HG03103 (cell line): ENCODE measurements at regions not wholly inside any gene's neighbourhood (a gene's known extent, or its start where the extent isn't known, plus 50 kb on each side); places are given as distances from the start of the nearest gene placed in this dataset.
"Not testable (repeated sequence)": the region's sequence is repeated elsewhere in the genome, so short reads cannot be mapped to it uniquely, and the experiment has no call there.

ENCODE experiments used
- ATAC-seq: cut with Tn5 transposase; IDR thresholded peaks from one replicate; pipeline ENCODE4 v1.9.1; 2021; ENCODE audit warnings: low read depth; ENCODE audit not compliant: unreplicated experiment

- no peak for ATAC-seq
Observed at GRCh38 chr7:65796205-65796604, 76.7 kb upstream of the VKORC1L1 start.

- ATAC-seq, result not testable (repeated sequence)
Observed at GRCh38 chr7:65797086-65797485, 75.8 kb upstream of the VKORC1L1 start.

- ATAC-seq, result not testable (repeated sequence)
Observed at GRCh38 chr7:65797566-65797965, 75.3 kb upstream of the VKORC1L1 start.

GRCh38 chr7:65798111-65799075 is 74.5 kb upstream of the VKORC1L1 start:
- peak; percentile 99 for ATAC-seq

- not testable (repeated sequence) for ATAC-seq
Observed at GRCh38 chr7:65800191-65800590, 72.7 kb upstream of the VKORC1L1 start.

- no peak for ATAC-seq
Observed at GRCh38 chr7:65800890-65801341, 72.0 kb upstream of the VKORC1L1 start.

- ATAC-seq, result no peak
Observed at GRCh38 chr7:65804887-65805286, 68.0 kb upstream of the VKORC1L1 start.

GRCh38 chr7:65807067-65807466 is 65.8 kb upstream of the VKORC1L1 start:
- not testable (repeated sequence) for ATAC-seq

GRCh38 chr7:65809259-65809981 is 63.5 kb upstream of the VKORC1L1 start:
- peak; percentile 89 for ATAC-seq

- no peak for ATAC-seq
Observed at GRCh38 chr7:65809982-65810288, 62.9 kb upstream of the VKORC1L1 start.

- ATAC-seq, result no peak
Observed at GRCh38 chr7:65812281-65812680, 60.6 kb upstream of the VKORC1L1 start.

GRCh38 chr7:65814556-65815167 is 58.2 kb upstream of the VKORC1L1 start:
- not testable (repeated sequence) for ATAC-seq

GRCh38 chr7:65820287-65820950 is 52.5 kb upstream of the VKORC1L1 start:
- no peak for ATAC-seq
